ENCODE measurements at regions not wholly inside any gene's neighbourhood (a gene's known extent, or its start where the extent isn't known, plus 50 kb on each side); places are given as distances from the start of the nearest gene placed in this dataset.

- TF ChIP-seq CTCF (conservative IDR thresholded peaks at IDR 0.05; ENCODE audit: low read depth, low read length), result no peak
- no peak for TF ChIP-seq EZH2 (IDR thresholded peaks at IDR 0.05; ENCODE audit: low read length, unreplicated experiment)
Observed at GRCh38 chr22:48665311-48665995, 1162.2 kb downstream of the BRD1 start.

All from PC-3 (cell line).